Pons (tissue), 1 donor: ENCODE measurements at regions not wholly inside any gene's neighbourhood (a gene's known extent, or its start where the extent isn't known, plus 50 kb on each side); places are given as distances from the start of the nearest gene placed in this dataset.
"Not testable (repeated sequence)": the region's sequence is repeated elsewhere in the genome, so short reads cannot be mapped to it uniquely, and the experiment has no call there.

Source experiments
- DNase-seq: peaks from one replicate; pipeline ENCODE4 v3.0.0-alpha.2; 2016; ENCODE audit warnings: low spot score

DNA sequence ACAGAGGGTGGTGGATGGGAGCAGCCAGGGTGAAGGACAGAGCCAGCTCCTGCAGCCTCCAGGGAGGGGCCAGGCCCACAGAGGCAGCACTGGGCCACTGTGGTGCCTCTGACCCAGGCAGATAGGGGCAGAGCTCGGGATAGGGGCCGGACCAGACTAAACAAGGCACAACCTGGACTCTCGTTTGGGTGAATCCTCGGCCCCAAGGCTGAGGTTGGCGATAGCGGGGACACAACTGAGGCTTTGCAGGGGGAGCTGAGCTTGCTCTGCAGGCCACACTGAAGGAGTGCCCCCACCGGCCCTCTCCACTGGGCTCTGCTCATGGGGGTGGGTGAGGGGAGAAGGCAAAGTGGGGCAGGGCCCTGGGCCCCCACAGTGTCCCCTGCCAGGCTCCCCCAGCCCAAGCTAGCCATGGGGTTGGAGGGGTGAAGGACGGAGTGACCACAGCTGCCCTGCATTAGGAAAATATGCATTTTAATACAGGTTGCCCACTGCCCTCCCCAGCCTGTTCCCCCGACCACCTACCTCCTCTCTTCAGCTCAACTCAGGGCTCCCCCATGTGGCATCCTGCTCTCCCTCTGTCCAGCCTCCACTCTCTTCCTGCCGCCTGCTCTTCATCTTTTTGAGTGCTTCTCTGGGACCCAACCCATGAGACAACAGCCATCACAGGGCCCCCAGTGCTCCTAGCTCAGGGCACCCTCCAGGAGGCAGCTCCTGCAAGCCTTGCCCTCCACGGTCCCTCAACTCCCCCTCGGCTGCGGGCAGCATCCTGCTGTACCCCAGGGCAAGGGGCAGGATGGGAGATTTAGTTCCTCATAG is 152.8 kb downstream of the INHBB start:
- no peak for DNase-seq

GRCh38 chr2:120499784-120500495 is 154.0 kb downstream of the INHBB start:
- DNase-seq = no peak

DNA sequence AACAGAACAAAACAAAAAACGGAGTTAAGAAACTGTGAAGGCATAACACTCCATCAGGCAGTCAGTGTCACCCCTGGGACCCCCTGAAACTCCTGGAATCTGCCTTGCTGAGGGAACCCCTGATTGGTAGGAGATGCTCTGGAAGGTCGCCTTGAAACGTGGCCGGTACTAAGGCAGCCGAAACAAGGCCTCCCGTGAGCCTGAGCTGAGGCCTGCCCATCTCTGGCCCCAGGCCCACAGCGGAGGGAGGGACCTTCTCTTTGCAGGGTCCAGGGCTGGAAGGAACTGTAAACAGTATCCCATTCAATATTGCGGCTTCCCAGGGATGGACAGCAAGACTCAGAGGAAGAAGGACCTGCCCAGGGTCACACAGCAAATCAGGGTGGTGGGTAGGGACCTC is 155.7 kb downstream of the INHBB start:
- no peak for DNase-seq

GRCh38 chr2:120502357-120502756 is 156.4 kb downstream of the INHBB start:
- no peak for DNase-seq

DNA sequence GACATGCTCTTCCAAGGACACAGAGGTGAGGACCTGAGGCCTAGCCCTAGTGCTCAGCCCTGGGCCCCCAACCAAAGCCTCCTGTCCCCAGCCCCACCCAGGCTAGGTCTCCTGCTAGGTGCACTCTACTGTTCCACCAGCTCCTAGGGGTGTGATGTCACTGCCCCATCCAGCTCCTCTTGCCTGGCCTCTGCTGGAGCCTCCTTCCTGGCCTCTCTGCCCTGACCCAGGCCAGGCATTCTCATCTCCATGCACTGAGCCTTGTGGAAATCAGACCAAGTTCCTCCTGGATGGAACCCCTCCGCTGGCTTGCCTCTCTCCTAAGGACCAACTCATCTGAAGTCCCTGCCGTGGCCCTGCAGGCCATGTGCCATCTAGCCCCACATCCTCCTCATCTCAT is 156.8 kb downstream of the INHBB start:
- DNase-seq = no peak

DNA sequence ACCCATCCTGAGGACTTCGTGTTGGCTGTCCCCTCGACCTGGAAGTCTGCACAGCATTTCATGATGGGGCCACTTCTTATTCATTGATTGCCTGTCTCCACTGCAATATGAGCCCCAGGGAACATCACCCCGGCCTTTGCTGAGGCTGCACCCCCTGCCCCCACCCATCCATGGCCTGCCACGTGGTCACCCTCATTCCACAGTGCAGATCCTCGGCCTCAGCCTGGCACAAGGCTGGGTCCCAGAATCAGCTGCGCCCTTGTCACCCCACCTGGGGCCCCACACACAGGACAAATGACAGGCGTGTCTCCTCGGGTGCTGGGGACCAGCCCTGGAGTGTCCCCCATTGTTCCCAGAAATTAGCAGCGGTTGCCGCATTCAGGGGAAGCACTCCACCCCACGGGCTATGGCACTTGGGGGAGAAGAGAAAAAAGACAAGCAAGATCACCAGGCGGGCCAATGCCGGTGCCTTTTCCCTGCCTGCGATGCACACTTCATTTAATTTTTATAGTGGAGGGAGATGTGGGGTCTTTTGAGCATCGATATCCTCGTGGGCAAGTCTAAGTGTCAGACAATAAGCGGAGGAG is 157.4 kb downstream of the INHBB start:
- no peak for DNase-seq

- DNase-seq = no peak
Measured at GRCh38 chr2:120503793-120504571, 158.0 kb downstream of the INHBB start.

DNA sequence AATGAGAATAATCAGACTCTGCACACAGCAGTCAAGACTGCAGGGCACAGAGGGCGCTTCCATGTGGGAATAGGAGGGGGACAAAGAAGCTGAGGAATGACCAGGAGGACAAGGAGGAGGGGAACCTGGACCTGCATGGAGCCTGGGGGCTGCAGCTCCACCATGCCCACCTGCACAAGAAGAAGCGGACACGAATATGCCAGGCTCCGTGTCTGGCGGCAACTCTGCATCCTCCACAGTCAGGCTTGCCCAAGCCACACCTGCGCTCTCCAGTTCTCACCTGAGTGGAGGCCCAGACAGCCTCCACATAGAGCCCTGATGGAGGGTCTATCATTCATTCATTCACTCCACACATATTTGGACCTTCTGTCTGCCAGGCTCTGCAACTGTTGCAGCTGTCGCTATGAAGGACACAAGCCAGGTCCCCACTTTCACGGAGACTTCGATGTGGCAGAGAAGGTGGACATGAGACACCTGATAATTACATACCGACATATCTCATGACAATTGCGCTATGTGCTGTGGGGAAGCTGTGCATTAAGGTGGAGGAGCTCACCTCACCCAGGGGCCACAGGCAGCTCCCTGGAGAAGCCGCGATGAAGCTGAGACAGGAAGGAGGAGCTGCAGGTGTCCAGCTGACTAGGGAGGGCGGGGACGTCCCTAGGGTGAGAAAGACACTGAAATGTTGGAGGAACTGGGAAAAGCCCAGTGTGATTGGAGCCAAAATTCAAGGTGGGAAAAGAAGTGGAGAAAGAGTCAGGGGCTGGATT is 159.2 kb downstream of the INHBB start:
- no peak for DNase-seq

- DNase-seq = no peak
Measured at GRCh38 chr2:120508567-120509041, 162.7 kb downstream of the INHBB start.

DNA sequence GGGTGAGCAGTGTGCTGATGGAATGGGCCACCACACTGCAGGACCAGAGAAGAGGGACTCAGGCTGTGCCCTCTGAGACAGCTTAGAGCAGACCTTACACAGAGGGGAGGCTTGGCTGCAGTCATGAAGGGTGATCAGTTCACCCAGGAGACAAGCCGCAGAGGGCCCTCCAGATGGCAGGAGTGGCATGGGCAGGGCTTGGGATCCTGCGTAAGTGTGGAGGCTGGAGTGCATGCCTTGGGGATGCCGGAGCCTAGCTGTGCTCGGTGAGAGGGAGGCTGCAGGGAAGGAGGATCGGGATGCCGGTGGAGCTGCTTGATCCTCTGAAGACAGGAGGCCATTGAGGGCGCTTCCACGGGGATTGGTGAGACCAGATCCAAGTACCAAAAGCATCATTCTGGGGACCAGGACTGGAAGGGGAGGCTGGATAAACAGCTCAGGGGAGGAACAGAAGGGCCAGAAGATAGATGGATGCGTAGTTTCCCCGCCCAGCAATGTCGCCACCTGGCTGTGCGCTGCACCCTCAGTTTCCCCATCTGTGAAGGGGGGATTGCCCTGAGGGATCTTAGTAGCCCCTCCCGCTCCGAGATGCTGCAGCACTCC is 163.4 kb downstream of the INHBB start:
- DNase-seq = no peak

DNA sequence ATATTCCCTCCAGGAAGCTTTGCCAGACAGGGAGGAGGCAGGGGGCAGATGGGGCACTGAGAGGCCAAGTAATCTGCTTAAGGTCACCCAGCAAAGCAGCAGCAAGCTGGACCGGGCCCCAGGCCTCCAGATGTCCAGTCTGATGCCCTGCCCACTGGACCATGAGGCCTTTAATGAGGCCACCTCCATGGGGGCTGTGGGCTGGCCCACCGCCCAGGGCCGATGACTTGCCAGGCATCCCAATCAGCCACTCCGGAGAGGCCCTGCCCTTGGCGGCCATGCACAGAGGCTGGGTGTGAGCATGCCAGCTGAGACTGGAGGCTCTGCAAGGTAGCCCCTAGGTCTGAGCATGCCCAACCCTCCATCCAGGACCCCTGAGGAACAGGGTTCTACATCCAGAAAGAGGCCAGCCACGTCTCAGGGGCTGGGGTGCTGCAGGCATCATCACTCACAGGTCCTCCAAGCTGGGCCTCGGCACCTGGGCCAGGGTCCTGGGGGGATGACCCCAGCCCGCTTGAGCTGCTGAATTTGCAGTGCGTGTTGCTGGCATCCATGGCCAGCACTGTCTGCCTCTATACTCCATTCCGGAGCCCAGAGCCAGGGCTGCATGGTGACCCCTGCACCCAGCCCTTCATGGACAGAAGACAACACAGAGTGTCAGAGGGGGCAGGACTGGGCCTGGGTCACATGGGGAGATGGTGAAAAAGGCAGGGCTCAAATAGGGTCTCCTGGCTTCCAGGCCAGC is 164.2 kb downstream of the INHBB start:
- DNase-seq = no peak

DNA sequence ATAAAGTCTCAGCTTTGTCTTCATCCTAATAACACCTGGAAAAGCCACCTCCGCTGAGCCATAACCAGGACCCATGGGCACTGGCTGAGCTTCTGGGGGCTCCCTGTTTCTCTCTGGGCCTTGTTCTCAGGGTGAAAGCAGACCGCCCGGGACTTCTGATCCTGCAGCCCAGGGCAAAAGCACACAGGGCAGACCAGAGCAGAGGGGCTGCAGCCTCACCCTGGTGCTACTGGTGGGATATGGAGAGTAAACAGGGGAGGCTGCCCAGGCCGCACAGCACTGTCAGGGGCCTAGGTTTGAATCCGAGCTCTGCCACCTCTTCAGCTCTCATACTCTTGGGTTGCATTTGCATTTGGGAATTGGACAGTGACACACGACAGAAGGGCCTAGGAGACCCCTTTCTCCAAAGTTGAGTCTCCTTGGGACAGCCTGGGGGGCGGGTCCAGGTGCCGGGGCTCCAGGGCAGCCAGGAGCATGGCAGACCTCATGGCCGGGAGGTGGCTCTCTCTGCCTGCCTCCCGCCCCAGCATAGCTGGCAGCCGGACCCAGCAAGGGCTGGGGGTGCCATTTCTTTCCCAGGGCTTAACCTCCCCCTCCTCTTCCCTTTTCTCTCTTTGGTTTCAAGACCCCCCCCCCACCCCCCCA is 164.9 kb downstream of the INHBB start:
- DNase-seq = no peak

GRCh38 chr2:120511536-120511935 is 165.6 kb downstream of the INHBB start:
- peak; percentile 17 for DNase-seq

DNA sequence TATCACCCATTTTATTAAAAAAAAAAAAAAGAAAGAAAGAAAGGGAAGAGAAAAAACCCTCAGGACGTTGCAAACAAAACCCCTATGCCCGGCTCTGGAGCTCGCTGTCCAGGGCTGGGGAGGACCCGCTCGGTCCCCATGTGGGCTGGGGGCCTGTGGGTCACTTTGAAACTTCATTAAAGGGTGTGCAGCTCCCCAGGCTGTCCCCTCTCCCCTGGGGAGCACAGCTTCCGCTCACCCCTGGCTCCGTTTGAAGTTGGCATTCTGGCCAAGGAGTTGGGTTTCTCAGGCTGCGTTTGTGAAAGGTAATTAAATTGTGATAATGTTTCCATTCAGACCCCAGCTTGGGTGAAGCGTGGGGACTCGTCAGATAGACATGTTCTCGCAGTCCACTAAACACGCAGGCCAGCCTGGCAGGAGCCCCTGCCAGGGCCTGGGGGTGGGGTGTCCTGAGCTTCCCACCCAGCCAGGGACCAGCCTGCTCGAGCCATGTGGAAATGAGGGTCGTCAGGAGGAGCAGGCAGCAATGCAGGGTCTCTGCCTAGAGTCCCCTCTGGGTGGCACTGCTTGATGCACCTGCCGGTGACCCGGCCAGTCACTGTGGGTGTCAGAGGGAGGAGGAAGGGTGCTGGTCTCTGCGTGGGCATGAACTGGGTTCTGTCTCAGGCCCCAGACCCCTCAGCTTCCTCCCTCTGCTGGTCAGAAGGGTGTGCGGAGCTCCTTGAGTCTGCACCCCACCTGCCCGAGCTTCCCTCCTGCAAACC is 166.2 kb downstream of the INHBB start:
- no peak for DNase-seq

- no peak for DNase-seq
Measured at GRCh38 chr2:120513776-120514357, 167.9 kb downstream of the INHBB start.

DNA sequence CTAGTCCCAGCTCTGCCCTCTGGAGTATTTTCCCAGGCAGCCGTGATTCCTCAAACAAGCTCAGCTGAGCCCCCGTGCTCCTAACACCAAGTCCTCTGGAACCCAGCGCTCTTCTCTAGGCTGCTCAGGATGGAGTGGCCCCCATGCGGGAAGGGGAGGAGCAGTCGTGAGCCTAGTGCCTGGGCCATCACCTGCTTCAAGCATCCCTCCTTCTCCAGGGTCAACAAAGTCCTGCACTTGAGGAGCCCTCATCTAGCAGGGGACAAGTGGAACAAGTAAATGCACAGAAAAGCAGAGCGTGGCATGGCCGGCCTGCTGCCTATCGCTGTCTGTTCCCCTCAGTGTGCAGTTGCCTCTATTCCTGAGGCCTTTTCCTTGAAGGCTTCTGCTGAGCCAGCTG is 168.6 kb downstream of the INHBB start:
- DNase-seq = no peak

DNA sequence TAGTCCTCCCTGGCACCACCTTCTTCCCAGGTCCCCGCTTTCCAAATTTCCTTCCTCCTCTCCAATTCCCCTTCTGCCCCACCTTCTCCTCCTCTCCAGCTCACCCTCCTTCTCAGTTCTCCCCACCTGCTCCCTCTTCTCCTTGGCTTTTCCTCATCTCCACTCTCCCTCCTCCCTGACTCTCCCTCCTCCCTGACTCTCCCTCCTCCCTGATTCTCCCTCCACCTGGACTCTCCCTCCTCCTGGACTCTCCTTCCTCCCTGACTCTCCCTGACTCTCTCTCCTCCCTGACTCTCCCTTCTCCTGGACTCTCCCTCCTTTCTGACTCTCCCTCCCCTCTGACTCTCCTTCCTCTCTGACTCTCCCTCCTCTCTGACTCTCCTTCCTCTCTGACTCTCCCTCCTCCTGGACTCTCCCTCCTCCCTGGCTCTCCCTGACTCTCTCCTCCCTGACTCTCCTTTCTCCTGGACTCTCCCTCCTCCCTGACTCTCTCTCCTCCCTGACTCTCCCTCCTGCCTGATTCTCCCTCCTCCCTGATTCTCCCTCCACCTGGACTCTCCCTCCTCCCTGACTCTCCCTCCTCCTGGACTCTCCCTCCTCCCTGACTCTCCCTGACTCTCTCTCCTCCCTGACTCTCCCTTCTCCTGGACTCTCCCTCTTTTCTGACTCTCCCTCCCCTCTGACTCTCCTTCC is 169.3 kb downstream of the INHBB start:
- not testable (repeated sequence) for DNase-seq
